ENCODE measurements at regions not wholly inside any gene's neighbourhood (a gene's known extent, or its start where the extent isn't known, plus 50 kb on each side); places are given as distances from the start of the nearest gene placed in this dataset.

DNA sequence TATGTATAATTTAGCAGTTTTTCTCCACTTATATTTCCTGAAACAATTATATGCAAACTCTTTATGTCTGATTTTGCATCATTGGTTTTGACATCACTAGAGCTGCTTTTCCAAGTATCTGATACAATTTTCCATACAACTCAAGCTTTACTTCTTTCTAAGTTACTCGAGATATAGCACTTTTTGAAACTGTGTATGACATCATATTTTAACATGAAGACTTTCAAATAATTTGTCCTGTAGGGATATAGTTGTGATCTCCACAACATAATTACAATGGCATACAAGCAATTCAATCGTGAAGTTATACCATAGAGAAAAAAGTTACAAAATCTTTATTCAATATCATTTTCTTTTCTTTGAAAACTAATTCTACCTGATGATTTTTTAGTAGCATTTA, 173.0 kb downstream of the LEPR start:
- H3K4me1 Mint-ChIP-seq, result no peaks in the 10 kb centered on the region
- DNase-seq, result no peak
- no peaks in the 10 kb centered on the region for H3K27me3 ChIP-seq (replicated peaks in 1 of 2; ENCODE audit: control insufficient read depth in 2 of 2, extremely low read depth in 1 of 2, insufficient read depth in 2 of 2, low read length in 1 of 2)
- H3K27ac Mint-ChIP-seq, result no peak overlapping the region
- POLR2A ChIA-PET, result interaction anchor here in 1 of 2 donors (0.7 kb wide), 1 partner anchor 1446 kb away, joined by 3 read pairs; no protein-coding TSS in a partner anchor
- WGBS (ENCODE audit: insufficient coverage), result no CpG with 5 or more reads among the region's 2 CpGs
- H3K4me3 ChIP-seq (ENCODE audit: control insufficient read depth in 1 of 2, extremely low read depth in 1 of 2, low read length in 1 of 2), result no peak overlapping the region
- peaks cover 0 to 3% (median 0%) of the 10 kb centered on the region in 3 donors for H3K9me3 Mint-ChIP-seq
- H3K9me3 ChIP-seq, result no peaks in the 10 kb centered on the region
- H3K27ac ChIP-seq (ENCODE audit: low read length), result no peak overlapping the region
- H3K36me3 ChIP-seq (ENCODE audit: control insufficient read depth in 2 of 2, extremely low read depth in 1 of 2, insufficient read depth in 1 of 2, low read length in 1 of 2), result no peaks in the 10 kb centered on the region
- H3K4me3 Mint-ChIP-seq, result no peak overlapping the region
- H3K27me3 Mint-ChIP-seq, result no peaks in the 10 kb centered on the region
- peaks cover 5% of the 10 kb centered on the region for H3K36me3 Mint-ChIP-seq
- no peak for ATAC-seq (replicated peaks in 1 of 4)
- CTCF ChIA-PET, result no interaction called here
- H3K4me1 ChIP-seq (ENCODE audit: control insufficient read depth in 1 of 2, extremely low read depth in 1 of 2, insufficient read depth in 2 of 2, low read length in 2 of 2), result no peaks in the 10 kb centered on the region

DNA sequence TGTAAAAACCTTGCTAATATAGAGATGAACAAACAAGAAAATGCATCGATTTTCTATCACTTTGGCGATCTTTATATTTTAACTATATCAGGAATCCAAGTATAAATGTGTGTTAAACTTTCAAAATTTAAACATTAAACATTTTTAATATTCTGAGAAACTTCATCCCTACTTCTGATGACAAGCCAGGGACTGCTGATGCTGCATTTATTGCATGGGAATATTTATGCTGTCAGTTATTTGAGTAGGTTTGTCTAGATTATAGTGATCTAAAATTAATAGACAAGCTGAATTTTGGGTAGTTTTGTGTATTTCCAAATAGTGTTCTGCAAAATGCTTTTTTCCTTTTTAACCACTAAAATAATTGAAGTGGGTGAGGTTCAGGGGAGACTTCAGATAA, 175.3 kb downstream of the LEPR start:
- POLR2A ChIA-PET, result no interaction called here
- Histone ChIP-seq H3K4me3 (ENCODE audit: control insufficient read depth in 1 of 2, extremely low read depth in 1 of 2, low read length in 1 of 2) (no peak overlapping the region), H3K27me3 (replicated peaks in 1 of 2; ENCODE audit: control insufficient read depth in 2 of 2, extremely low read depth in 1 of 2, insufficient read depth in 2 of 2, low read length in 1 of 2) (no peaks in the 10 kb centered on the region), H3K4me1 (ENCODE audit: control insufficient read depth in 1 of 2, extremely low read depth in 1 of 2, insufficient read depth in 2 of 2, low read length in 2 of 2) (no peaks in the 10 kb centered on the region), H3K27ac (ENCODE audit: low read length) (no peak overlapping the region), H3K9me3 (no peaks in the 10 kb centered on the region), H3K36me3 (ENCODE audit: control insufficient read depth in 2 of 2, extremely low read depth in 1 of 2, insufficient read depth in 1 of 2, low read length in 1 of 2) (no peaks in the 10 kb centered on the region)
- WGBS (ENCODE audit: insufficient coverage), result no CpG with 5 or more reads among the region's 2 CpGs
- Mint-ChIP-seq H3K27ac (no peak overlapping the region), H3K4me3 (no peak overlapping the region), H3K4me1 (no peaks in the 10 kb centered on the region), H3K9me3 (no peaks in the 10 kb centered on the region), H3K36me3 (peaks cover 5% of the 10 kb centered on the region), H3K27me3 (no peaks in the 10 kb centered on the region)
- ATAC-seq (replicated peaks in 1 of 4) (no peak), DNase-seq (no peak)
- CTCF ChIA-PET, result no interaction called here

DNA sequence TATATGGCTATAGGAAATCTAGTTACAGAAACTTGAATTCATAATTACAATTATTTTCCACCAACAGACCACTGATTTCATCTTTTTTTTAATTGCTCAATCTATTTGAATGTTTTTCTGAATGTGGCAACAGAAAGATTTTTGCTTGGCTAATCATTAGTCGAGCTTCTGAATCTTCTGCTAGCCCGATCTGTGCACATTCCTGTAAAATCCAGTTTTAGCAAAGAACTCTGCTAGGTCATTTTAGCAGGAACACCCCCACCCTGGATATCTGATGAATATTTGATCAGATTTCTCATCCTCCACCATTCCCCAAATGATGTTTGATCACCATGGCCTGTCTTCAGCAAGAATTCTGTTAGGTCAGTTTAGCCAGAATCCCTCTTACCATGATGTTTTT, 176.3 kb downstream of the LEPR start:
- ATAC-seq (replicated peaks in 1 of 4) (no peak), DNase-seq (no peak)
- Mint-ChIP-seq H3K9me3 (no peaks in the 10 kb centered on the region), H3K27ac (no peak overlapping the region), H3K27me3 (no peaks in the 10 kb centered on the region), H3K4me3 (no peak overlapping the region), H3K36me3 (peaks cover 5% of the 10 kb centered on the region), H3K4me1 (no peaks in the 10 kb centered on the region)
- ChIA-PET CTCF (no interaction called here), POLR2A (no interaction called here)
- Histone ChIP-seq H3K36me3 (ENCODE audit: control insufficient read depth in 2 of 2, extremely low read depth in 1 of 2, insufficient read depth in 1 of 2, low read length in 1 of 2) (no peaks in the 10 kb centered on the region), H3K9me3 (no peaks in the 10 kb centered on the region), H3K4me1 (ENCODE audit: control insufficient read depth in 1 of 2, extremely low read depth in 1 of 2, insufficient read depth in 2 of 2, low read length in 2 of 2) (no peaks in the 10 kb centered on the region), H3K27ac (ENCODE audit: low read length) (no peak overlapping the region), H3K4me3 (ENCODE audit: control insufficient read depth in 1 of 2, extremely low read depth in 1 of 2, low read length in 1 of 2) (no peak overlapping the region), H3K27me3 (replicated peaks in 1 of 2; ENCODE audit: control insufficient read depth in 2 of 2, extremely low read depth in 1 of 2, insufficient read depth in 2 of 2, low read length in 1 of 2) (no peaks in the 10 kb centered on the region)
- WGBS (ENCODE audit: insufficient coverage), result 100% methylated on average over 2 of the region's 2 CpGs

DNA sequence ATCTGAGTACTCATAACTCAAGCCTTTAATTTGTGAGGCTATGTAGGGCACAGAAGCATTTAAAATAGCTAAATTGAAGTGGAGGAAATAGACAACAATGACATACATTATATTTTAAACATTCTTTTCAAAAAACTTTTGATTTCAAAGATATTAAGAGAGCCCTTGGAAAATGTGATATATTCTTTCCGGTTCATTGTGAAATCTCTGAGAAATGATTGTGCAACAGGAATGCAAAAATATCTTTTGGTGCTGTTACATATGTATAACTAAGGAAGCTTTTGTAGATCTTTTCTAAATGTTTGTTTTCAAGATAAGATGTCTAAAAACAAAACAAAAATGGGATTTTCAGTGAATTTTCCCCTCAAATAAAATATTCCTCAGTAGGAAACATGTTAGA, 185.2 kb downstream of the LEPR start:
- Mint-ChIP-seq H3K9me3 (no peaks in the 10 kb centered on the region), H3K36me3 (no peaks in the 10 kb centered on the region), H3K27ac (no peak overlapping the region), H3K27me3 (no peaks in the 10 kb centered on the region), H3K4me3 (no peak overlapping the region), H3K4me1 (no peaks in the 10 kb centered on the region)
- ChIA-PET POLR2A (no interaction called here), CTCF (no interaction called here)
- Histone ChIP-seq H3K27me3 (replicated peaks in 1 of 2; ENCODE audit: control insufficient read depth in 2 of 2, extremely low read depth in 1 of 2, insufficient read depth in 2 of 2, low read length in 1 of 2) (no peaks in the 10 kb centered on the region), H3K27ac (ENCODE audit: low read length) (no peak overlapping the region), H3K9me3 (no peaks in the 10 kb centered on the region), H3K4me3 (ENCODE audit: control insufficient read depth in 1 of 2, extremely low read depth in 1 of 2, low read length in 1 of 2) (no peak overlapping the region), H3K4me1 (ENCODE audit: control insufficient read depth in 1 of 2, extremely low read depth in 1 of 2, insufficient read depth in 2 of 2, low read length in 2 of 2) (no peaks in the 10 kb centered on the region), H3K36me3 (ENCODE audit: control insufficient read depth in 2 of 2, extremely low read depth in 1 of 2, insufficient read depth in 1 of 2, low read length in 1 of 2) (no peaks in the 10 kb centered on the region)
- ATAC-seq (replicated peaks in 1 of 4) (no peak), DNase-seq (no peak)
- WGBS (ENCODE audit: insufficient coverage), result no CpG with 5 or more reads among the region's 1 CpG

DNA sequence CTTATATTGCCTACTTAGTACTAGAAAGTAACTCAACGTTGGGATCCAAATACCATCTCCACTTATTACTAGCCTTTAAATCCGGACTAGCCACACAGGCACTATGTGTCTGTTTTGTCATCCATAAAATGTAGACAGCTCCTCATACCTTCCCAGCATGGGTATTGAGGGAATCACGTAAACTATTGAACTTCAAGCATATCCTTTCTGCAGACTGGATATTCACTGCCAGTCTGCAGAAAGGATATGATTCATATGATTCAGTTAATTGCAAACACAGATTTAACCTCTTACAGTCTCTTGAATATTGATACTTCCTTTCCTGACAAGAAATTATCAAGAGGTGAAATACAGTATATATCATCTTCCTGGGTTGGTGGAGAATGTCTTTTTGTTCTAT, 186.0 kb downstream of the LEPR start:
- WGBS (ENCODE audit: insufficient coverage), result 72% methylated on average over 2 of the region's 3 CpGs
- no peak for ATAC-seq (replicated peaks in 1 of 4)
- DNase-seq, result no peak
- CTCF ChIA-PET, result no interaction called here
- Histone ChIP-seq H3K4me3 (ENCODE audit: control insufficient read depth in 1 of 2, extremely low read depth in 1 of 2, low read length in 1 of 2) (no peak overlapping the region), H3K9me3 (no peaks in the 10 kb centered on the region), H3K27ac (ENCODE audit: low read length) (no peak overlapping the region), H3K4me1 (ENCODE audit: control insufficient read depth in 1 of 2, extremely low read depth in 1 of 2, insufficient read depth in 2 of 2, low read length in 2 of 2) (no peaks in the 10 kb centered on the region), H3K27me3 (replicated peaks in 1 of 2; ENCODE audit: control insufficient read depth in 2 of 2, extremely low read depth in 1 of 2, insufficient read depth in 2 of 2, low read length in 1 of 2) (no peaks in the 10 kb centered on the region), H3K36me3 (ENCODE audit: control insufficient read depth in 2 of 2, extremely low read depth in 1 of 2, insufficient read depth in 1 of 2, low read length in 1 of 2) (no peaks in the 10 kb centered on the region)
- POLR2A ChIA-PET, result no interaction called here
- Mint-ChIP-seq H3K27ac (no peak overlapping the region), H3K9me3 (no peaks in the 10 kb centered on the region), H3K27me3 (no peaks in the 10 kb centered on the region), H3K4me1 (no peaks in the 10 kb centered on the region), H3K36me3 (no peaks in the 10 kb centered on the region), H3K4me3 (no peak overlapping the region)

DNA sequence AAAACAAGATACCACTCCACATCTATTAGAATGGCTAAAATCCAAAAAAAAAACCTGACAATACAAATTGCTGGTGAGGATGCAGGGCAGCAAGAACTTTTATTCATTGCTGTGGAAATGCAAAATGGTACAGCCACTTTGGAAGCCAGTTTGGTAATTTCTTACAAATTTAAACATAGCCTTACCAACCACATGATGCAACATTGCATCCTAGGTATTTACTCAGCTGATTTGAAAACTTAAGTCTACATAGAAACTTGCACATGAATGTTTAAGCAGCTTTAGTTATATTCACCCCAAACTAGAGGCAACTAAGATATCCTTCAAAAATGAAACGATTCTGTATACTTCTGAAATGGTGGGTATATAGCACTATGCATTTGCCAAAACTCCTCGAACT, 178.8 kb upstream of the PDE4B start:
- Histone ChIP-seq H3K9me3 (no peaks in the 10 kb centered on the region), H3K4me1 (ENCODE audit: control insufficient read depth in 1 of 2, extremely low read depth in 1 of 2, insufficient read depth in 2 of 2, low read length in 2 of 2) (no peaks in the 10 kb centered on the region), H3K36me3 (ENCODE audit: control insufficient read depth in 2 of 2, extremely low read depth in 1 of 2, insufficient read depth in 1 of 2, low read length in 1 of 2) (no peaks in the 10 kb centered on the region), H3K4me3 (ENCODE audit: control insufficient read depth in 1 of 2, extremely low read depth in 1 of 2, low read length in 1 of 2) (no peak overlapping the region), H3K27me3 (replicated peaks in 1 of 2; ENCODE audit: control insufficient read depth in 2 of 2, extremely low read depth in 1 of 2, insufficient read depth in 2 of 2, low read length in 1 of 2) (no peaks in the 10 kb centered on the region), H3K27ac (ENCODE audit: low read length) (no peak overlapping the region)
- DNase-seq (no peak), ATAC-seq (replicated peaks in 1 of 4) (no peak)
- Mint-ChIP-seq H3K4me3 (no peak overlapping the region), H3K27ac (no peak overlapping the region), H3K4me1 (peaks cover 6 to 16% (median 9%) of the 10 kb centered on the region in 3 donors), H3K27me3 (no peaks in the 10 kb centered on the region), H3K36me3 (peaks cover 8% of the 10 kb centered on the region), H3K9me3 (no peaks in the 10 kb centered on the region)
- CTCF ChIA-PET, result no interaction called here
- WGBS (ENCODE audit: insufficient coverage), result no CpG with 5 or more reads among the region's 2 CpGs
- POLR2A ChIA-PET, result no interaction called here

DNA sequence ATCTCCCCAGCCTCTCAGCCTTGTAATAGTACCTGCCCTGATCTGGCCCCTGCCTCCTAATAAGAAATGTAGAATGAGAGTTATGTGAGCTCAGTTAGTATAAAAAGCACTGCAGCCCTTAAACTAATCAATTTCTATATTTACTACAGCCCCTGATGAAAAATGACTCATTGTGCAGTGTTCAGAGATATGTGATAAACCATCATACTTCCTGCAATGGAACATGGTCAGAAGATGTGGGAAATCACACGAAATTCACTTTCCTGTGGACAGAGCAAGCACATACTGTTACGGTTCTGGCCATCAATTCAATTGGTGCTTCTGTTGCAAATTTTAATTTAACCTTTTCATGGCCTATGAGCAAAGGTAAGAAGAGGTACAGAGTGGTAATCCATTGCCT, 176.8 kb upstream of the PDE4B start:
- POLR2A ChIA-PET, result no interaction called here
- no peaks in the 10 kb centered on the region for H3K9me3 Mint-ChIP-seq

More for the DNA sequence above, 176.8 kb upstream of the PDE4B start:
- Histone ChIP-seq H3K9me3 (no peaks in the 10 kb centered on the region), H3K27ac (ENCODE audit: low read length) (no peak overlapping the region), H3K36me3 (ENCODE audit: control insufficient read depth in 2 of 2, extremely low read depth in 1 of 2, insufficient read depth in 1 of 2, low read length in 1 of 2) (no peaks in the 10 kb centered on the region), H3K27me3 (replicated peaks in 1 of 2; ENCODE audit: control insufficient read depth in 2 of 2, extremely low read depth in 1 of 2, insufficient read depth in 2 of 2, low read length in 1 of 2) (no peaks in the 10 kb centered on the region), H3K4me1 (ENCODE audit: control insufficient read depth in 1 of 2, extremely low read depth in 1 of 2, insufficient read depth in 2 of 2, low read length in 2 of 2) (no peaks in the 10 kb centered on the region), H3K4me3 (ENCODE audit: control insufficient read depth in 1 of 2, extremely low read depth in 1 of 2, low read length in 1 of 2) (no peak overlapping the region)
- H3K27ac Mint-ChIP-seq, result no peak overlapping the region
- H3K4me1 Mint-ChIP-seq, result peaks cover 6 to 16% (median 9%) of the 10 kb centered on the region in 3 donors
- no peak overlapping the region for H3K4me3 Mint-ChIP-seq
- H3K36me3 Mint-ChIP-seq, result peaks cover 8% of the 10 kb centered on the region
- no peaks in the 10 kb centered on the region for H3K27me3 Mint-ChIP-seq
- no peak for DNase-seq
- no peak for ATAC-seq (replicated peaks in 1 of 4)
- CTCF ChIA-PET, result no interaction called here
- 60% methylated on average over 1 of the region's 2 CpGs for WGBS (ENCODE audit: insufficient coverage)
